Thyroid gland (tissue), 4 donors: ENCODE measurements at regions not wholly inside any gene's neighbourhood (a gene's known extent, or its start where the extent isn't known, plus 50 kb on each side); places are given as distances from the start of the nearest gene placed in this dataset.

ENCODE experiments used
- POLR2A ChIP-seq, 2 donors: fragments of 450-650 bp; IDR thresholded peaks; one replicate each; pipeline ENCODE4 v1.6.1; 2017; ENCODE audit warnings: antibody characterized with exemption in 2 of 2, mild to moderate bottlenecking in 2 of 2, moderate library complexity in 1 of 2
- TF ChIP-seq, protein P1 (sequence below), 6 experiments: fragments of 200-600 bp in 3 of 6; fragments of 450-650 bp in 3 of 6; sonication (generic) in 3 of 6; IDR thresholded peaks; one replicate each; pipeline ENCODE4 v1.5.1; 2016 to 2019; ENCODE audit warnings: antibody characterized with exemption in 6 of 6, mild to moderate bottlenecking in 2 of 6, inconsistent platforms in 1 of 6, moderate library complexity in 1 of 6

DNA sequence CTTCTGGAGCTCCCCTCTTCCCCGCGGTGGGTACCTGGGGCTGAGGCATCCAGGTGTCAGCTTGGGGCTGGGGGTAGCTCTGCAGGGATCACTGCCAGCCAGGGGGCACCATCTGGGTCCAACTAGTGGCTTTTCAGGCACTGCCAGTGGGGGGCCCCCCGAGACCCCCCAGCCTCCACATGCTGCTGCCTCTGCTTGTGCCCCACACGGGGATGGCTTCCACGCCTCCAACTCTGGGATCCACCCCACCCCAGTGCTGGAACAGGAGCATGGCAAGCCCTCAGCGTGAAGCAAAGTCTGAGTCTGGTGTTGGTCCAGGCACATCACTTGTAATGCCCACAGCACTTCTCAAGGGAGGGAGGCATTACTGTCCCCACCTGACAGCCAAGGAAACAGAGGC, 260.5 kb upstream of the MVB12B start:
- no peak for TF ChIP-seq POLR2A (IDR thresholded peaks at IDR 0.05)
- TF ChIP-seq, protein P1, sequence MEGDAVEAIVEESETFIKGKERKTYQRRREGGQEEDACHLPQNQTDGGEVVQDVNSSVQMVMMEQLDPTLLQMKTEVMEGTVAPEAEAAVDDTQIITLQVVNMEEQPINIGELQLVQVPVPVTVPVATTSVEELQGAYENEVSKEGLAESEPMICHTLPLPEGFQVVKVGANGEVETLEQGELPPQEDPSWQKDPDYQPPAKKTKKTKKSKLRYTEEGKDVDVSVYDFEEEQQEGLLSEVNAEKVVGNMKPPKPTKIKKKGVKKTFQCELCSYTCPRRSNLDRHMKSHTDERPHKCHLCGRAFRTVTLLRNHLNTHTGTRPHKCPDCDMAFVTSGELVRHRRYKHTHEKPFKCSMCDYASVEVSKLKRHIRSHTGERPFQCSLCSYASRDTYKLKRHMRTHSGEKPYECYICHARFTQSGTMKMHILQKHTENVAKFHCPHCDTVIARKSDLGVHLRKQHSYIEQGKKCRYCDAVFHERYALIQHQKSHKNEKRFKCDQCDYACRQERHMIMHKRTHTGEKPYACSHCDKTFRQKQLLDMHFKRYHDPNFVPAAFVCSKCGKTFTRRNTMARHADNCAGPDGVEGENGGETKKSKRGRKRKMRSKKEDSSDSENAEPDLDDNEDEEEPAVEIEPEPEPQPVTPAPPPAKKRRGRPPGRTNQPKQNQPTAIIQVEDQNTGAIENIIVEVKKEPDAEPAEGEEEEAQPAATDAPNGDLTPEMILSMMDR (IDR thresholded peaks at IDR 0.05), result no peak
